Forelimb muscle (tissue), 1 donor: ENCODE measurements at regions not wholly inside any gene's neighbourhood (a gene's known extent, or its start where the extent isn't known, plus 50 kb on each side); places are given as distances from the start of the nearest gene placed in this dataset.

Experiments used
- DNase-seq: peaks from one replicate; pipeline ENCODE4 v3.0.0-alpha.2; 2013; ENCODE audit warnings: low read depth

DNA sequence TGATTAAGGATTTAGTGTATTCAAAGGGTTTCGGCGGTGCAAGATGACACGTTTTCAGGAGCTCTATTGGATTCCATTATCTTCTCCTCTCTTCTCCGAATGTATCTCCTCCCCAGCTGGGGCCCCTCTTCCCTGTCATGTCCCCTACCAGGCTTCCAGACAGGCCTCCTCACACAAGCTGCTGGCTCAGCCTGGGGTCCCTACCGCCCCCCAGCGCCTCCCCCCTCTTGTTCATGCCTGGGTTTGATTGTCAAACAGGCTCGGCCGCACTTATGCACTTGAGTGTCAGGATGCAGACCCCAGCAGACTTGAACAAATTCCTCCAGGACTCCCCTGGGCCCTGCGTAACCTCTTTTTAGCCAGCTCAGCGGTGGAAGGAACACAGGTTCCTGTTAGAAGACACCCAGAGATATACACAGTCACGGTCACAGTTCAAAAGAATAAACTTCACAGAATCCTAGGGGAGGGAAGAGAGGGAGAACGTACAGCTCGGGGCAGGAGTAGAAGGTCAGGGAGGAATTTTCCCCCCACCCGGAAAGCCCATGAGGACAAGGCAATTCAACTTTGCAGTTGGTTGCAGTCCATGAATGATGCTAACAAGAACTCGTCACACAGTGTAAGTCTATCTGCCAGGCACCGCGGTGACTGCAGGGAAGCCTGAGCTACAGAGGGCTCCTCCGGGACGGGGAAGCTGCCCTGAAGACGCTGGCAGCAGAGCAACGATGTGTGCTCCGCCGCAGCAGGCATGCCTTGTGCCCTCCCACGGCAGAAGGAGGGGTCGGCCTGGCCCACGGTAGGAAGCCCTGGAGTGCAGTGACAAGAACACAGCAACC is 560.0 kb downstream of the BNC2 start:
- DNase-seq: peak; percentile 47

DNA sequence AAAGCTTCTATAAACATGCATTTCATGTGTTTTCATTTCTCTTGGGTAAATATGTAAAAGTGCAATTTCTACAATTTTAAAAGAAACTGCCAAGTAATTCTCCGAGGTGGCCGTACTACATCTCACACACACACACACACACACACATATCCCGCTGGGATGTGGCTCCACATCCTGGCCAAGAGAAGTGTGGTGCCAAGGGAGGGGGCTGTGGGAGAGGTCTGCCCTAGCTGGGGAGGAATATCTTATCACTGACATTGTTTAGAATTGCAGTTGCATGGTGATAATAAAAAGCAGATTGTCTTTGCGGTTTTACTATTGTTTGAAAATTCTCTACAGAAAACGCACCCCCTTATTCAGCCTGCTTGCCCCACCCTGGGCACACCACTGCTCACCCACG is 558.4 kb downstream of the BNC2 start:
- DNase-seq: no peak

GRCh38 chr9:16312962-16313546 is 557.4 kb downstream of the BNC2 start:
- no peak for DNase-seq

DNA sequence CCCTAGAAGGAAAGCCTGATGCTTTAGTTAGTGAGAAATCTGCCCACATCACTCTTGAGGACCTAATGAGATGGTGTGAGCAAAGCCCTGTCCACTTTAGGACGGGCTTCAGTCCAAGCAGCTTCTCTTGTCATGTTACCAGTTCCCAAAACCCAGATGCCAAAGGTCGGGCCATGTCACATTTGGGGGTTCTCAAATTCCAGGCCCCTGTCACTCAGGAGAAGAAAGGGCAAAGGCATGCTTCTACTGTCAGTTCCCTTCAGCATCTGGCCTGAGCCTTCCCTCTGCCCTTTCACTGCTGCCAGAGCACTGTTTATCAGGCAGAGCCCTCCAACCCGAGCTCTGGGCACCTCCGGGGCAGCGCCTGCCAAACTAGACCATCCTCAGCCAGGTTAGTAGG is 556.0 kb downstream of the BNC2 start:
- DNase-seq: no peak

DNA sequence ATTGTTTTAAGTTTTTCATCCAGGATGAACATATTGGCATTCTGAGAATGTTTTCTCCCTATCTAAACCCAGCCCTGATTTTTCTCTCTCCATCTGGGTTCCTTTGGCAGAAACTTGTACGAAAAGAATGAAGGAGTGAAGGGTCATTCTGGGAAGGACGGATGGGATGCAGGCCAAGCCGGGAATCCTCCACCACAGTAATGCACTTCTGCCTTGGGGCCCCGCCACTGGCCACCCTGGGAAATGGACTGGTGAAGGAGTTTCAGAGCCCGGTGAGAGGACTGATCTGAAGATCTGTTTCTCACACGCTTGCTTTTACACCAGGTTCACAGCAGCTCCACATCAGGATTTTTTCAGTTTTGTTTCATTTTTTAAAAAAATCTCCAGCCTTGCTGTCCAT is 554.8 kb downstream of the BNC2 start:
- DNase-seq: no peak

GRCh38 chr9:16316456-16316855 is 554.0 kb downstream of the BNC2 start:
- DNase-seq: no peak

DNA sequence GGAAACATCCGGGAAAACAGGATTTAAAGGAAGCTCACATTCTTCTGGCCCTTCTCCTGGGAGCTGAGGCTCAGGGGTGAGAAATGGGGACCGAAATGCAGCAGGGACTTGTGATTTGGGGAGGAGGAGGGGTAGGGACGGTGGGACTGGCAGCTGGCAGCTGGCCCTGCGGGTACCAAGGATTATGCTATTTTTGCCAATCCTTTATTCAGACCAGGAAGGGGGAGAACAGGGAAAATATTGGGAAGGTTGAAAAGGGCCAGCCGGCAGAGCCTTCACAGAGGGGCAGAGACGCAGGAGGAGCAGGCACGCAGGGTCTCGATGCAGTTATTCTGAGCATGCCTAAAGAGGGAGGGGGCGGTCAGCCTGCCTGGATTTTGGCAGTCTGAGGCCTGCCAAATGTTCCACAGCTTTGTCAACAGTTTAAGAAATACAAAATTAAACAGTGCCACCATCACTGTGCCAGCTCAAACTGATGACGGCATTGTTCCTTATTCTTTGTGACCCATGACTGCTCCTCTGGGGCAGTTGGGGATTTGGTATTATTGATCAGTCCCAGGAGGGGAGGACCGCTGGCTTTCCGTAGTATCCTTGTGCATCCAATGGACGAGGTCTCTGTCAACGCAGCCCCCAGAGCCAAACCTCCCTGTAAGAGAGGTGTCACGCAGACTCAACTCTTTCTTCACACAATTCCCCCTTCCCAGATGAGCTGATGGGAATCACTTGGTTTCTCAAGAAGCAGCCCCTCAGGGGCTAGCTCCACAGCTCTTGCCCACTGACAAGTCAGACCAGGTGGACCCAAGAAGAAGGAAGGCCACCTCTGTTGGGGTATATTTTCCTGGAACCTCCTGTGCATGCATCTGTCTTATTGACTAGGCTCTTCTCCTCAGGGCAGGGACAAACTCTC is 553.3 kb downstream of the BNC2 start:
- no peak for DNase-seq

GRCh38 chr9:16318516-16319060 is 551.9 kb downstream of the BNC2 start:
- DNase-seq: no peak

- no peak for DNase-seq
Measured at GRCh38 chr9:16319646-16320045, 550.8 kb downstream of the BNC2 start.

DNA sequence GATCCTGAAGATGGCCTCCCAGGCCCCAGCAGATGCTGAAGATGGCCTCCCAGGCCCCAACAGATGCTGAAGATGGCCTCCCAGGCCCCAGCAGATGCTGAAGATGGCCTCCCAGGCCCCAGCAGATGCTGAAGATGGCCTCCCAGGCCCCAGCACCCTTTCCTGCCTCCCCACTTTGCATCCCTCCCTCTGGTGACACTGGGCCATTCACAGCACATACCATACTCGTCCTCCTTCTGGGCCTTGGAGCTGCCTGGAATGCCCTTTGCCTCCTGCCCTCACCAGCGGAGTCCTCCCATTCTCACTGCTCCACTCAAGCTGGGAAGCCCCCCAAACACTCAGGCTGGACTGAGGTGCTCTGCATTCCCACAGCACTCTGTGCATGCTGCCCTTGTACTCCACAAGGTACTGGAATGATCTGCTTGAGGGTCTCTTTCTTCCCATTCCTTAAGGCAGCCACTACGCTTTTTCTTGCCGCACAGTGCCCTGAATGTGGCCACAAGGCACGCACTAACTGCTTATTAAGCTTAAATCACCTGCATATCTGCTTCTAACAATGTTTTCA is 550.0 kb downstream of the BNC2 start:
- no peak for DNase-seq

DNA sequence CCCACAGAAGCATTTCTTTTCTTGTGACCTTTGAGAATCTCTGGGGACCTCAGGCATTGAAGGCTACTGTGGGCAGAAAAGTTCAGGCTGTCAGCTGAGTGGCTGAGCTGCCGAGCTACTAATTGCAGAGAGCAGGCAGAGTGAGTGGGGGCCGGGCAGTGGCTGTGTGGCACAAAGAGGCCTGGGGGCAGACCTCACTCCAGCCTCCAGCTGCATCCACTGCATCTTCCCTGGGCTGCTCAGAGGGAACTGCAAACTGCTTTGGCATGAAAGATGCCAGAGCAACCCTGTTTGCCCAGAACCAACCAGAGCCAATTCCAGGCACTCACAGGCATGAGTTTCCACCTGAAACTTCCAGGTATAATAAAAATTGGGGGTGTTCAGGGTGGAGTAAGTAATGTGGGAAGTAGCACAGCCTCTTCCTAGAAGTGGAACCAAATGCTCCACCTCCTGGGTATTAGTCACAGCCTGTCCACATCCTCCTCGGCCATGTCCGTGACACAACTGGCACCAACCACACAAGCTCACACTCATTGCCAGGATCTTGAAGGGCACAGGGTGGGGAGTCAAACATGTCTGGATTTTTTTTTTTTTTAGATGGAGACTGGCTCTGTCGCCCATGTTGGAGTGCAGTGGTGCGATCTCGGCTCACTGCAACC is 548.9 kb downstream of the BNC2 start:
- no peak for DNase-seq

DNA sequence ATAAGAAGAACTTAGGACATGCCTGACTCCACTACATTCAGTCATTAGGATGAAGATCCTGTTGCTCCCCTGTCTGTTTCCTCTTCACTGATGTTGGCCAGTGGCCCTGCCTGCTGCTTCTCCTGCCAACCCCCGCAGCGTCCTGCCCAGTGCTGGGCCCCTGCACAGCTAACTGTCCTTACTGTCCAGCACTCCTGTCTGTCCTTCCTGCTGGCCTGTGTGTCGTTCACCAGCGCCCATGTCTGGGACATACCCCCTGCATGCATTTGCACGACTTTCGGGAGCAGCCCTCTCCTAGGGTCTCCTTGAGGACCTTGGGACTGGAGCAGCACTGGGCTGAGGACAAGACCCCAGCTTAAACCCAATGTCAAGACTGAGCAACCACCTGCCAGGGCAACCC is 547.6 kb downstream of the BNC2 start:
- no peak for DNase-seq

DNA sequence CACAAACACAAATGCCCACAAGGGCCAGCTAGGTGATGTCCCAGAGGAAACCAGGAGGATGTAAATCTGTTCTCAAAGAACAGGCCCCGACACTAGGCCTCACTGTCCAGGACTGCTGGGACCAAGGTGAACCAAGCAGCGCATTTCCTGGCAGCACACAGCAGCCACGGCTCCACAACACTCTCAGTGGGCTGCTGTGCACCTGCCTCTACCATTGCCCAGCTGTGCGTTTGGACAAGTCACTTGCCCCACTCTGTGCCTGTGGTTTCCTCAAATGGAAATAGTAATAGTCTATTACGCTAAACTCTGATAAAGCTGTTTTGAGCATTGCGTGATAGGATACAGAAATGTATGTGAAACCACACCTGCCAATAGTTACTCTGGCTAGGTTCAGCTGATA is 544.5 kb downstream of the BNC2 start:
- no peak for DNase-seq

GRCh38 chr9:16328349-16328748 is 542.1 kb downstream of the BNC2 start:
- DNase-seq: no peak

DNA sequence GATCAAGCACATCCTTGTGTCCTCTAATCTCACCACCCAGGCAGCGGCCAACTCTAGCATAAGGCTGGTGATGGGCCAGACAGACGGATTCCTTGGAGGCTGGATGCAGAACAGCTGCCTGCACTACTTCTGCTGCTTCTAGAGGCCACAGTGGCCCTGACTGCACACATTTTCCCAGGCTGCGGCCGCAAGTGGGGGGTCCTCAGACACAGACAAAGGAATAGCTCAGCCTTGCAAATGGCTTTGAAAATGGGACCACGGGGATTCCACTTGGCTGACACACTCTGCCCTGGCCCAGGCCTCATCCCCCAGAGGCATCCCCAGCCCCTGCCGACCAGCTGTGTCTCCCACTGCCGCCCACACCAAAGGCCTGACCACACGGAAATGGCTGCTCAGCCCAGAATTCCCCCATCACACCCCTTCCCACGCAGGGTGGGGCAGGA is 540.8 kb downstream of the BNC2 start:
- no peak for DNase-seq

DNA sequence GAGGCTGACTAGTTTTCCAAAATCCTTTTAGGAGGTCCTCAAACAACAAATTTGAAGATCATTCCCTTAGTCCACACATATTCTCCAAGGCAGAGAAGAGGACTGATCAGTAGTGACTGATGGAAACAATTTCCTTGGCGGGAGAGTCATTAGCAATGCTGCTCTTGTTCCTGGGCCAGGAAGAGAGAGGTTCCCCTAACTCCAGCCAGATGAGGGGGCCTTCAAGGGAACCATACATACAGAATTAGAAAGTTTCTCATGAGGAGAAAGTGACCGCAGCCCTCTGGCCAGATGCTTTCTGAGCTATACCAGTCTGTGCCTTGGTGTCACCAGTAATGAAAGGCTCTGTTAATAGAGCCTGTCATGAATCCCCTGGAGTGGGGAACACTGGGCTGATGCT is 539.4 kb downstream of the BNC2 start:
- no peak for DNase-seq

- no peak for DNase-seq
Measured at GRCh38 chr9:16331527-16331926, 538.9 kb downstream of the BNC2 start.

GRCh38 chr9:16333691-16334090 is 536.8 kb downstream of the BNC2 start:
- no peak for DNase-seq

GRCh38 chr9:16335788-16336580 is 534.5 kb downstream of the BNC2 start:
- DNase-seq: no peak

DNA sequence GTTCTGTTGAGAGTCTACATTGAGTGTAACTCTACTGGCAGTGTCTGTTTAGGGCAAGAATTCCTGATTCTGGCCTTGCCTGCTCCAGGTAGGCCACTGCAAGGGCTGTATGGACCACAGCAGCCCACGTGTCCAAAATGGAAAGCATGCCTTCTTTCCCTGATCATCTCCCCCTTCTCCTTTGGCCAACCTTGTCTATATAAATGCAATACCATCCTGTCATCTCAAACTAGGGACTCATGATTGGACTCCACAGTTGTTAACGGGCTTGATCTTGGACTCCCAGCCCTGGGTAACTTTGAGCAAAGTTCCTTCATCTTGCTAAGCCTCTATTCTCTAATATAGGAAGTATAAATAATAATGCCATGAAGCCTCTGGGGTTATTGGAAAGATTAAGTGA is 533.6 kb downstream of the BNC2 start:
- DNase-seq: no peak
